ENCODE measurements at regions not wholly inside any gene's neighbourhood (a gene's known extent, or its start where the extent isn't known, plus 50 kb on each side); places are given as distances from the start of the nearest gene placed in this dataset.

- Histone ChIP-seq H3K9me3 (ENCODE audit: control insufficient read depth, insufficient read depth, low read depth, low read length) (no peaks in the 10 kb centered on the region), H3K27me3 (ENCODE audit: control insufficient read depth, insufficient read depth, low read length) (peaks cover 4% of the 10 kb centered on the region), H3K4me3 (replicated peaks in 1 of 4; ENCODE audit: control extremely low read depth in 1 of 4, insufficient read depth in 1 of 4, low read depth in 3 of 4, low read length in 4 of 4) (no peak overlapping the region), H3K79me2 (ENCODE audit: control insufficient read depth, insufficient read depth, low read length) (no peaks in the 10 kb centered on the region), H3K4me2 (ENCODE audit: extremely low read depth, insufficient read depth, low read length) (no peak overlapping the region), H2AFZ (ENCODE audit: low read length) (no peak overlapping the region), H3K9ac (ENCODE audit: insufficient read depth, low read length) (no peak overlapping the region), H3K36me3 (ENCODE audit: control insufficient read depth, insufficient read depth, low read length) (no peaks in the 10 kb centered on the region), H3K4me1 (ENCODE audit: control insufficient read depth, extremely low read depth, insufficient read depth, low read length) (no peaks in the 10 kb centered on the region), H4K20me1 (ENCODE audit: control insufficient read depth, extremely low read depth, insufficient read depth, low read length) (no peaks in the 10 kb centered on the region), H3K27ac (ENCODE audit: insufficient read depth, low read length) (no peak overlapping the region)
- TF ChIP-seq, protein P1, sequence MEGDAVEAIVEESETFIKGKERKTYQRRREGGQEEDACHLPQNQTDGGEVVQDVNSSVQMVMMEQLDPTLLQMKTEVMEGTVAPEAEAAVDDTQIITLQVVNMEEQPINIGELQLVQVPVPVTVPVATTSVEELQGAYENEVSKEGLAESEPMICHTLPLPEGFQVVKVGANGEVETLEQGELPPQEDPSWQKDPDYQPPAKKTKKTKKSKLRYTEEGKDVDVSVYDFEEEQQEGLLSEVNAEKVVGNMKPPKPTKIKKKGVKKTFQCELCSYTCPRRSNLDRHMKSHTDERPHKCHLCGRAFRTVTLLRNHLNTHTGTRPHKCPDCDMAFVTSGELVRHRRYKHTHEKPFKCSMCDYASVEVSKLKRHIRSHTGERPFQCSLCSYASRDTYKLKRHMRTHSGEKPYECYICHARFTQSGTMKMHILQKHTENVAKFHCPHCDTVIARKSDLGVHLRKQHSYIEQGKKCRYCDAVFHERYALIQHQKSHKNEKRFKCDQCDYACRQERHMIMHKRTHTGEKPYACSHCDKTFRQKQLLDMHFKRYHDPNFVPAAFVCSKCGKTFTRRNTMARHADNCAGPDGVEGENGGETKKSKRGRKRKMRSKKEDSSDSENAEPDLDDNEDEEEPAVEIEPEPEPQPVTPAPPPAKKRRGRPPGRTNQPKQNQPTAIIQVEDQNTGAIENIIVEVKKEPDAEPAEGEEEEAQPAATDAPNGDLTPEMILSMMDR (conservative IDR thresholded peaks at IDR 0.05 in 1 of 2, IDR thresholded peaks at IDR 0.05 in 1 of 2; ENCODE audit: low read depth in 1 of 2, low read length in 2 of 2): no peak
- no peak for TF ChIP-seq EZH2 (IDR thresholded peaks at IDR 0.05; ENCODE audit: low read length, missing control alignments)
- no peak for DNase-seq (ENCODE audit: low read depth in 2 of 2)
Observed at GRCh38 chr5:1660001-1660400, 136.2 kb upstream of the LPCAT1 start.

DNA sequence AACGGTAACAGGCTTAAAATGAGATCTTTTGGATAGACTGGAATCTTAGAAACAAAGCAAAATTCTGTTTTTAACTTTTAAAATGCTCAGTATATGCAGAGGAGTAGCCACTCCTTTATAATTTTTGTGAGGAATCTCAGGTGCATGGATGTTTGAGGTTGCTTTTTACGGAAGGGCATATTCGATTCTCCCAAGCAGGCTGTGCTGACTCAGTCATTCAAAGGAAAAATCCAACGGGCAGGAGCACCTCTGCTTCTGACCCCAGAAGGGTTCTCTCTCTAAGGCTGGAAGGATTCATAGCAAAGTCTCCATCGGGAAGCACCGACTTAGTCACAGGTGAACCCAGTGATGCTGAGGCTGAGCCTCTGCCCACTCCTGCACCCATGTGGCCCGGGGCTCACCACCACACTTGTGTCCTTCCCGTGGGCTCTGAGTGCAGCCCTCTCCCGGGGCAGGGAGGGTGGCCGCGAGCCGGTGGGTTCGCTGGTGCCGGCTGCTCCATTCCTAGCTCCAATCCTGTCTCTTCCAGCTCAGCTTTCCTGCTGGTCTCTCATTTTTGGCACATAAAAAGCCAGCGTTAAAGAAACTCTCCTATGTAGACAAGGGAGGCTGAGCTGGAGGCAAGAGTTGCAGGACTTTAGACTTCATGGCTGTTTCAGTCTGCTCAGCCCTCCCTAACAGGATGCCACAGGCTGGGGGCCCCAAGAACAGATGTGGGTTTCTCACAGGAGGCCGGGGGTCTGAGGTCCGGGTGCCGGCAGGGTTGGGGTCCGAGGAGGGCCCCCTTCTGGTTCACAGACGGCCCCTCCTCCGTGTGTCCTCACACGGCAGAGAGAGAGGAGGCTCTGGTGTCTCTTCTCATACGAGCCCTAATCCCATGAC is 135.6 kb upstream of the LPCAT1 start:
- TF ChIP-seq, protein P1 (conservative IDR thresholded peaks at IDR 0.05 in 1 of 2, IDR thresholded peaks at IDR 0.05 in 1 of 2; ENCODE audit: low read depth in 1 of 2, low read length in 2 of 2): no peak
- peak; percentile 49 for TF ChIP-seq EZH2 (IDR thresholded peaks at IDR 0.05; ENCODE audit: low read length, missing control alignments)
- H4K20me1 ChIP-seq (ENCODE audit: control insufficient read depth, extremely low read depth, insufficient read depth, low read length): no peaks in the 10 kb centered on the region
- H3K9ac ChIP-seq (ENCODE audit: insufficient read depth, low read length): no peak overlapping the region
- H3K4me3 ChIP-seq (replicated peaks in 1 of 4; ENCODE audit: control extremely low read depth in 1 of 4, insufficient read depth in 1 of 4, low read depth in 3 of 4, low read length in 4 of 4): no peak overlapping the region
- H2AFZ ChIP-seq (ENCODE audit: low read length): no peak overlapping the region
- no peaks in the 10 kb centered on the region for H3K36me3 ChIP-seq (ENCODE audit: control insufficient read depth, insufficient read depth, low read length)
- H3K4me2 ChIP-seq (ENCODE audit: extremely low read depth, insufficient read depth, low read length): no peak overlapping the region
- H3K79me2 ChIP-seq (ENCODE audit: control insufficient read depth, insufficient read depth, low read length): no peaks in the 10 kb centered on the region
- no peaks in the 10 kb centered on the region for H3K4me1 ChIP-seq (ENCODE audit: control insufficient read depth, extremely low read depth, insufficient read depth, low read length)
- H3K27me3 ChIP-seq (ENCODE audit: control insufficient read depth, insufficient read depth, low read length): peaks cover 4% of the 10 kb centered on the region
- no peaks in the 10 kb centered on the region for H3K9me3 ChIP-seq (ENCODE audit: control insufficient read depth, insufficient read depth, low read depth, low read length)
- H3K27ac ChIP-seq (ENCODE audit: insufficient read depth, low read length): no peak overlapping the region
- DNase-seq (ENCODE audit: low read depth in 2 of 2): no peak

DNA sequence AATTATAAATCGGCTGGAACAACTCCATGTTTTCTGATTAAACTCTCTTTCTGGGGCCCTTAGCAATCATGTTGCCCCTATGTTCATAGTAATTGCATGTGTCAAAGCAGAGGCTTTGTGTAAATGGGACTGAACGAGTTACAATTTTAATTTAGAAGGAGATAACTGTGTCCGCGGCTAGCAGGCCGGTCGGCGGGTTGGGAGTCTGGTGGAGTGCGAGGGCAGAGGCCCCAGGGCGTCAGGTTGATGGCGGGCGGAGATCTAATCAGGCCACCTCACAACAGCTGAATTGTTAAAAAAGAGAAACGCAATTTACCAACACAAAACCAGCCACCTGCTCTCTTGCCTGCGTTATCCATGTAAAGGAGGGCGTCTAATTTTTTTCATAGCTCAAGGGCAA is 134.9 kb upstream of the LPCAT1 start:
- H3K4me3 ChIP-seq (replicated peaks in 1 of 4; ENCODE audit: control extremely low read depth in 1 of 4, insufficient read depth in 1 of 4, low read depth in 3 of 4, low read length in 4 of 4): no peak overlapping the region
- H3K79me2 ChIP-seq (ENCODE audit: control insufficient read depth, insufficient read depth, low read length): no peaks in the 10 kb centered on the region
- DNase-seq (ENCODE audit: low read depth in 2 of 2): no peak
- no peaks in the 10 kb centered on the region for H4K20me1 ChIP-seq (ENCODE audit: control insufficient read depth, extremely low read depth, insufficient read depth, low read length)
- H2AFZ ChIP-seq (ENCODE audit: low read length): no peak overlapping the region
- H3K4me1 ChIP-seq (ENCODE audit: control insufficient read depth, extremely low read depth, insufficient read depth, low read length): no peaks in the 10 kb centered on the region
- H3K27ac ChIP-seq (ENCODE audit: insufficient read depth, low read length): no peak overlapping the region
- H3K27me3 ChIP-seq (ENCODE audit: control insufficient read depth, insufficient read depth, low read length): peaks cover 4% of the 10 kb centered on the region
- H3K36me3 ChIP-seq (ENCODE audit: control insufficient read depth, insufficient read depth, low read length): no peaks in the 10 kb centered on the region
- H3K9ac ChIP-seq (ENCODE audit: insufficient read depth, low read length): no peak overlapping the region
- H3K4me2 ChIP-seq (ENCODE audit: extremely low read depth, insufficient read depth, low read length): no peak overlapping the region
- H3K9me3 ChIP-seq (ENCODE audit: control insufficient read depth, insufficient read depth, low read depth, low read length): no peaks in the 10 kb centered on the region
- TF ChIP-seq, protein P1 (conservative IDR thresholded peaks at IDR 0.05 in 1 of 2, IDR thresholded peaks at IDR 0.05 in 1 of 2; ENCODE audit: low read depth in 1 of 2, low read length in 2 of 2): no peak
- no peak for TF ChIP-seq EZH2 (IDR thresholded peaks at IDR 0.05; ENCODE audit: low read length, missing control alignments)

Data from fibroblast of lung (primary cell).